SK-N-SH (cell line): ENCODE measurements at regions not wholly inside any gene's neighbourhood (a gene's known extent, or its start where the extent isn't known, plus 50 kb on each side); places are given as distances from the start of the nearest gene placed in this dataset.
"Not testable (repeated sequence)": the region's sequence is repeated elsewhere in the genome, so short reads cannot be mapped to it uniquely, and the experiment has no call there.

ENCODE experiments used
- CTCF ChIP-seq: fragments of 200-600 bp; sonication (generic); IDR thresholded peaks from 2 replicates; pipeline ENCODE4 v1.6.1; 2017; ENCODE audit warnings: antibody characterized with exemption, mild to moderate bottlenecking, moderate library complexity
- FOSL2 ChIP-seq: IDR thresholded peaks from 2 replicates; pipeline ENCODE4 v1.4.0; 2012; ENCODE audit warnings: low read depth, mild to moderate bottlenecking, moderate library complexity, borderline replicate concordance
- FOXM1 ChIP-seq: IDR thresholded peaks from 2 replicates; pipeline ENCODE4 v1.4.0; 2012; ENCODE audit warnings: low read depth, mild to moderate bottlenecking
- GABPA ChIP-seq: IDR thresholded peaks from 2 replicates; pipeline ENCODE4 v1.4.0; 2012; ENCODE audit warnings: low read depth, mild to moderate bottlenecking
- MAX ChIP-seq: IDR thresholded peaks from 2 replicates; pipeline ENCODE4 v1.4.0; 2012; ENCODE audit warnings: low read depth
- MEF2A ChIP-seq: IDR thresholded peaks from 2 replicates; pipeline ENCODE4 v1.4.0; 2012; ENCODE audit warnings: low read depth, borderline replicate concordance
- POLR2AphosphoS5 ChIP-seq: IDR thresholded peaks from 2 replicates; pipeline ENCODE4 v1.6.1; 2012; ENCODE audit warnings: low read depth, low read length
- RFX5 ChIP-seq: IDR thresholded peaks from 2 replicates; pipeline ENCODE4 v1.6.1; 2012; ENCODE audit warnings: mild to moderate bottlenecking, improper control_type of control experiment, low read length
- SIN3A ChIP-seq: IDR thresholded peaks from 2 replicates; pipeline ENCODE4 v1.6.1; 2012; ENCODE audit warnings: low read depth, mild to moderate bottlenecking, low read length, moderate library complexity, borderline replicate concordance
- SMC3 ChIP-seq: IDR thresholded peaks from 2 replicates; pipeline ENCODE4 v1.6.1; 2012; ENCODE audit warnings: low read depth, low read length, improper control_type of control experiment
- TAF1 ChIP-seq: IDR thresholded peaks from 2 replicates; pipeline ENCODE4 v1.6.1; 2012; ENCODE audit warnings: low read depth, mild to moderate bottlenecking, low read length, moderate library complexity, borderline replicate concordance
- TCF12 ChIP-seq: IDR thresholded peaks from 2 replicates; pipeline ENCODE4 v1.4.0; 2012
- YY1 ChIP-seq: IDR thresholded peaks from 2 replicates; pipeline ENCODE4 v1.4.0; 2012; ENCODE audit warnings: low read depth, mild to moderate bottlenecking

GRCh38 chr16:88176591-88177180, 206.1 kb upstream of the ZNF469 start:
- not testable (repeated sequence) for TF ChIP-seq TAF1, RFX5, CTCF, GABPA, YY1, FOSL2, SIN3A, MEF2A, POLR2AphosphoS5, TCF12, MAX, SMC3, FOXM1
